ENCODE measurements at regions not wholly inside any gene's neighbourhood (a gene's known extent, or its start where the extent isn't known, plus 50 kb on each side); places are given as distances from the start of the nearest gene placed in this dataset.

- H3K36me3 ChIP-seq (ENCODE audit: low read depth) = no peaks in the 10 kb centered on the region
- H3K79me2 ChIP-seq (ENCODE audit: insufficient read depth) = no peaks in the 10 kb centered on the region
- no peak overlapping the region for H3K4me2 ChIP-seq (ENCODE audit: unreplicated experiment)
- no peaks in the 10 kb centered on the region for H3K9me3 ChIP-seq (ENCODE audit: low read depth)
- in situ Hi-C loops (cut with MboI) = no loop called here
- no peaks in the 10 kb centered on the region for H3F3A ChIP-seq (ENCODE audit: insufficient read depth)
- no peak for DNase-seq
- H3K27me3 ChIP-seq (replicated peaks; ENCODE audit: insufficient read depth) = no peaks in the 10 kb centered on the region
- H2AFZ ChIP-seq = no peak overlapping the region
- no peak for TF ChIP-seq EZH2 (IDR thresholded peaks at IDR 0.05; ENCODE audit: insufficient read depth, poor library complexity, severe bottlenecking)
- no peak for TF ChIP-seq EZH2phosphoT487 (IDR thresholded peaks at IDR 0.05; ENCODE audit: insufficient read depth, low read depth)
- H3K9me2 ChIP-seq (ENCODE audit: insufficient read depth) = no peaks in the 10 kb centered on the region
- no peak overlapping the region for H3K27ac ChIP-seq
- H3K9ac ChIP-seq = no peak overlapping the region
- no peak overlapping the region for H3K4me3 ChIP-seq
- H3K4me1 ChIP-seq (ENCODE audit: insufficient read depth) = no peaks in the 10 kb centered on the region
- H4K20me1 ChIP-seq (ENCODE audit: insufficient read depth) = no peaks in the 10 kb centered on the region
Measured at GRCh38 chr5:144915452-144915851, 744.8 kb downstream of the KCTD16 start.

GRCh38 chr5:144913661-144914060, 743.0 kb downstream of the KCTD16 start:
- Histone ChIP-seq H3K4me1 (ENCODE audit: insufficient read depth) (no peaks in the 10 kb centered on the region), H3K27ac (no peak overlapping the region), H3K79me2 (ENCODE audit: insufficient read depth) (no peaks in the 10 kb centered on the region), H3K4me3 (no peak overlapping the region), H3K36me3 (ENCODE audit: low read depth) (no peaks in the 10 kb centered on the region), H3K9ac (no peak overlapping the region), H3K4me2 (ENCODE audit: unreplicated experiment) (no peak overlapping the region), H3F3A (ENCODE audit: insufficient read depth) (no peaks in the 10 kb centered on the region), H3K27me3 (replicated peaks; ENCODE audit: insufficient read depth) (no peaks in the 10 kb centered on the region), H2AFZ (no peak overlapping the region), H4K20me1 (ENCODE audit: insufficient read depth) (no peaks in the 10 kb centered on the region), H3K9me2 (ENCODE audit: insufficient read depth) (no peaks in the 10 kb centered on the region), H3K9me3 (ENCODE audit: low read depth) (no peaks in the 10 kb centered on the region)
- no peak for DNase-seq
- 15 to 20% methylated on average over 2 of the region's 2 CpGs for whole genome bisulfite sequencing, 2 experiments (ENCODE audit: low coverage in 1 of 2, low lambda C conversion rate in 2 of 2, missing lambda C conversion rate in 2 of 2)
- TF ChIP-seq EZH2 (IDR thresholded peaks at IDR 0.05; ENCODE audit: insufficient read depth, poor library complexity, severe bottlenecking) (no peak), EZH2phosphoT487 (IDR thresholded peaks at IDR 0.05; ENCODE audit: insufficient read depth, low read depth) (no peak)
- in situ Hi-C loops (cut with MboI) = no loop called here

- in situ Hi-C loops (cut with MboI) = no loop called here
Measured at GRCh38 chr5:144896473-144896872, 725.8 kb downstream of the KCTD16 start.

GRCh38 chr5:144886668-144887067, 716.0 kb downstream of the KCTD16 start:
- H2AFZ ChIP-seq = no peak overlapping the region
- no peak overlapping the region for H3K9ac ChIP-seq
- no peaks in the 10 kb centered on the region for H3K9me2 ChIP-seq (ENCODE audit: insufficient read depth)
- no peaks in the 10 kb centered on the region for H3F3A ChIP-seq (ENCODE audit: insufficient read depth)
- H4K20me1 ChIP-seq (ENCODE audit: insufficient read depth) = no peaks in the 10 kb centered on the region
- 17 to 19% methylated on average over 1 of the region's 1 CpG for WGBS, 2 experiments (ENCODE audit: low coverage in 1 of 2, low lambda C conversion rate in 2 of 2, missing lambda C conversion rate in 2 of 2)
- H3K36me3 ChIP-seq (ENCODE audit: low read depth) = no peaks in the 10 kb centered on the region
- H3K27ac ChIP-seq = no peak overlapping the region
- DNase-seq = no peak
- H3K4me3 ChIP-seq = no peak overlapping the region
- TF ChIP-seq EZH2 (IDR thresholded peaks at IDR 0.05; ENCODE audit: insufficient read depth, poor library complexity, severe bottlenecking) = no peak
- no peak for TF ChIP-seq EZH2phosphoT487 (IDR thresholded peaks at IDR 0.05; ENCODE audit: insufficient read depth, low read depth)
- no peaks in the 10 kb centered on the region for H3K79me2 ChIP-seq (ENCODE audit: insufficient read depth)
- no peaks in the 10 kb centered on the region for H3K27me3 ChIP-seq (replicated peaks; ENCODE audit: insufficient read depth)
- in situ Hi-C loops (cut with MboI) = no loop called here
- H3K4me1 ChIP-seq (ENCODE audit: insufficient read depth) = no peaks in the 10 kb centered on the region
- H3K4me2 ChIP-seq (ENCODE audit: unreplicated experiment) = no peak overlapping the region
- no peaks in the 10 kb centered on the region for H3K9me3 ChIP-seq (ENCODE audit: low read depth)

More at GRCh38 chr5:144896473-144896872, 725.8 kb downstream of the KCTD16 start:
- DNase-seq = no peak
- Histone ChIP-seq H3K4me1 (ENCODE audit: insufficient read depth) (no peaks in the 10 kb centered on the region), H3K4me3 (no peak overlapping the region), H2AFZ (no peak overlapping the region), H3K27me3 (replicated peaks; ENCODE audit: insufficient read depth) (no peaks in the 10 kb centered on the region), H3K9ac (no peak overlapping the region), H3K27ac (no peak overlapping the region), H3F3A (ENCODE audit: insufficient read depth) (no peaks in the 10 kb centered on the region), H3K9me3 (ENCODE audit: low read depth) (no peaks in the 10 kb centered on the region), H3K4me2 (ENCODE audit: unreplicated experiment) (no peak overlapping the region), H3K79me2 (ENCODE audit: insufficient read depth) (no peaks in the 10 kb centered on the region), H4K20me1 (ENCODE audit: insufficient read depth) (no peaks in the 10 kb centered on the region), H3K36me3 (ENCODE audit: low read depth) (no peaks in the 10 kb centered on the region), H3K9me2 (ENCODE audit: insufficient read depth) (no peaks in the 10 kb centered on the region)
- WGBS, 2 experiments (ENCODE audit: low coverage in 1 of 2, low lambda C conversion rate in 2 of 2, missing lambda C conversion rate in 2 of 2) = 17 to 19% methylated on average over 2 of the region's 2 CpGs
- no peak for TF ChIP-seq EZH2phosphoT487 (IDR thresholded peaks at IDR 0.05; ENCODE audit: insufficient read depth, low read depth)
- TF ChIP-seq EZH2 (IDR thresholded peaks at IDR 0.05; ENCODE audit: insufficient read depth, poor library complexity, severe bottlenecking) = no peak

GRCh38 chr5:144882739-144883283, 712.1 kb downstream of the KCTD16 start:
- H3K27me3 ChIP-seq (replicated peaks; ENCODE audit: insufficient read depth) = no peaks in the 10 kb centered on the region
- H2AFZ ChIP-seq = no peak overlapping the region
- no peaks in the 10 kb centered on the region for H3K79me2 ChIP-seq (ENCODE audit: insufficient read depth)
- H3K9me2 ChIP-seq (ENCODE audit: insufficient read depth) = no peaks in the 10 kb centered on the region
- no peak overlapping the region for H3K4me2 ChIP-seq (ENCODE audit: unreplicated experiment)
- no peak overlapping the region for H3K4me3 ChIP-seq
- no peak overlapping the region for H3K27ac ChIP-seq
- no peaks in the 10 kb centered on the region for H3F3A ChIP-seq (ENCODE audit: insufficient read depth)
- H4K20me1 ChIP-seq (ENCODE audit: insufficient read depth) = no peaks in the 10 kb centered on the region
- H3K9ac ChIP-seq = no peak overlapping the region
- no peaks in the 10 kb centered on the region for H3K4me1 ChIP-seq (ENCODE audit: insufficient read depth)
- TF ChIP-seq EZH2 (IDR thresholded peaks at IDR 0.05; ENCODE audit: insufficient read depth, poor library complexity, severe bottlenecking) (no peak), EZH2phosphoT487 (IDR thresholded peaks at IDR 0.05; ENCODE audit: insufficient read depth, low read depth) (no peak)
- H3K9me3 ChIP-seq (ENCODE audit: low read depth) = no peaks in the 10 kb centered on the region
- DNase-seq = no peak
- 35 to 54% methylated on average over 3 of the region's 3 CpGs for WGBS, 2 experiments (ENCODE audit: low coverage in 1 of 2, low lambda C conversion rate in 2 of 2, missing lambda C conversion rate in 2 of 2)
- H3K36me3 ChIP-seq (ENCODE audit: low read depth) = no peaks in the 10 kb centered on the region
- in situ Hi-C loops (cut with MboI) = no loop called here
